8988T (cell line): ENCODE measurements at regions not wholly inside any gene's neighbourhood (a gene's known extent, or its start where the extent isn't known, plus 50 kb on each side); places are given as distances from the start of the nearest gene placed in this dataset.

Experiments
- DNase-seq: peaks from one replicate; pipeline ENCODE4 v3.0.0; 2011

GRCh38 chr16:85188822-85189672 is 76.8 kb upstream of the CIBAR2 start:
- no peak for DNase-seq

- no peak for DNase-seq
These were observed 78.3 kb upstream of the CIBAR2 start for GRCh38 chr16:85190572-85190971.

- DNase-seq, result no peak
These were observed 79.2 kb upstream of the CIBAR2 start for GRCh38 chr16:85191341-85191965.

- no peak for DNase-seq
These were observed 80.2 kb upstream of the CIBAR2 start for GRCh38 chr16:85192238-85193114.

GRCh38 chr16:85193115-85193493 is 80.8 kb upstream of the CIBAR2 start:
- no peak for DNase-seq

- no peak for DNase-seq
These were observed 81.6 kb upstream of the CIBAR2 start for GRCh38 chr16:85193876-85194275.

GRCh38 chr16:85194307-85195270 is 82.3 kb upstream of the CIBAR2 start:
- DNase-seq, result no peak

GRCh38 chr16:85195271-85195647 is 83.0 kb upstream of the CIBAR2 start:
- no peak for DNase-seq

- DNase-seq, result no peak
These were observed 83.9 kb upstream of the CIBAR2 start for GRCh38 chr16:85195900-85196772.

- no peak for DNase-seq
These were observed 84.7 kb upstream of the CIBAR2 start for GRCh38 chr16:85196976-85197375.

GRCh38 chr16:85197611-85198566 is 85.6 kb upstream of the CIBAR2 start:
- DNase-seq, result no peak

GRCh38 chr16:85199069-85199725 is 86.9 kb upstream of the CIBAR2 start:
- DNase-seq, result no peak

GRCh38 chr16:85199880-85200279 is 87.6 kb upstream of the CIBAR2 start:
- no peak for DNase-seq

- DNase-seq, result no peak
These were observed 88.4 kb upstream of the CIBAR2 start for GRCh38 chr16:85200471-85201278.

- no peak for DNase-seq
These were observed 89.3 kb upstream of the CIBAR2 start for GRCh38 chr16:85201574-85201973.

GRCh38 chr16:85202051-85202601 is 89.9 kb upstream of the CIBAR2 start:
- DNase-seq, result no peak

GRCh38 chr16:85202631-85203461 is 90.6 kb upstream of the CIBAR2 start:
- DNase-seq, result no peak
